HG03097 (cell line): ENCODE measurements at regions not wholly inside any gene's neighbourhood (a gene's known extent, or its start where the extent isn't known, plus 50 kb on each side); places are given as distances from the start of the nearest gene placed in this dataset.
A peak's percentile ranks its signal among the peaks of the same experiment; 100 is the strongest.
"Not testable (repeated sequence)": the region's sequence is repeated elsewhere in the genome, so short reads cannot be mapped to it uniquely, and the experiment has no call there.

Experiments
- ATAC-seq: cut with Tn5 transposase; IDR thresholded peaks from one replicate; pipeline ENCODE4 v1.9.1; 2021; ENCODE audit not compliant: unreplicated experiment, low FRiP score

DNA sequence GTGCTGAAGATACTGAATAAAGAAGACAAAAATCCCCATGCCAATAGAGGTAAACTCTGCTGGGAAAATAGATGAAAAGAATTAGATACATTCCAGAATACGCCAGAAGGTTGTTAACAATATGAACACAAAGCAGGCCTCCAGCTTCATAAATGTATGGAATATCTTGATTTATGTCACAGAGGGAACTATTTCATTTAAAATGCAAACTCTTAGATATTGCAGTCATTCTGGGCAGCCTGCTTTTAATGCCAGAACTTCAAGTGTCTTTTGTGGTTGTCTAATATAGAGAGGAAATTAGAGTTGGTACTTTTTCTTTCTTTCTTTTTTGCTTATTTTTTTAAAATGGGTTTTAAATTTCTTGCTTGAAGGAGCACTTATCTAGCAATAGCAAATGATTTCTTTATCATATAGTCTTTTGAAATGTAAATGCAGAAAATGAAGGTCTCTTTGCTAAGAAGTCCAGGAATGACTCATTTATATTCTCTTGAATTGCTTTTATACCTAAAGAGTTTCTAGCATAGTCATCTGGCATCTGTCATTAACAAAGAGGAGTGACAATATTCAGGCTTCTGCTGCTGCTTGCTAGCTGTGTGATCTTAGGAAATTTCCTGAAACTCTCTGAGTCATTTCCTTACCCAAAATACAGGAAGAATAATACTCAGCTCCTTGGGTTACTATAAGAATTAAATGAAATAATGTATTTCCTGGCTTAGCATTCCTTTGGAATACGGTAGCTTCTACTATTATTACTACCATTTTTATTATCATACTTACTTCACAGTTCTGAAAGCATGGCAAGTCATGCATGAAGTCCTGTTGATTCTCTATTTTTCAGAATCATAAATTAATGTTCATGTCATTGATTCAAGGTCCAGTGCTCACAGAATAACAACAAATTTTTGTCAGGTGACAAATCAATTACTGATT is 527.6 kb downstream of the DIPK2A start:
- ATAC-seq, result no peak

GRCh38 chr3:144501467-144501866 is 529.8 kb downstream of the DIPK2A start:
- ATAC-seq, result no peak

- no peak for ATAC-seq
These were observed 530.8 kb downstream of the DIPK2A start for GRCh38 chr3:144502402-144502801.

DNA sequence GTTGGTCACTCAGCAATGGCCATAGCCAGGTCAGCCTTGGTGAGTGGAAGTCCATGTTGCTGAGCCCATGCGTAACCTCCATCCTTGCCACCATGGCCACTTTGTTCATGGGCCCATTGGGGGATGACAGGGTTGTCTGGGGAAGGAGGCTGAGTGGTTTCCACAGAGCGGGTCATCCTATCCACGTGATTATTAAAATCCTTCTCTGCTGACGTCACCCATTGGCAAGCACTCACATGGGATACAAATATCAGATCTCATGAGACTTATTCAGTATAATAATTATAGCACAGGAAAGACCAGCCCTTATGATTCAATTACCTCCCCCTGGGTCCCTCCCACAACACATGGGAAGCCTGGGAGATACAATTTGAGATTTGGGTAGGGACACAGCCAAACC is 534.8 kb downstream of the DIPK2A start:
- not testable (repeated sequence) for ATAC-seq

DNA sequence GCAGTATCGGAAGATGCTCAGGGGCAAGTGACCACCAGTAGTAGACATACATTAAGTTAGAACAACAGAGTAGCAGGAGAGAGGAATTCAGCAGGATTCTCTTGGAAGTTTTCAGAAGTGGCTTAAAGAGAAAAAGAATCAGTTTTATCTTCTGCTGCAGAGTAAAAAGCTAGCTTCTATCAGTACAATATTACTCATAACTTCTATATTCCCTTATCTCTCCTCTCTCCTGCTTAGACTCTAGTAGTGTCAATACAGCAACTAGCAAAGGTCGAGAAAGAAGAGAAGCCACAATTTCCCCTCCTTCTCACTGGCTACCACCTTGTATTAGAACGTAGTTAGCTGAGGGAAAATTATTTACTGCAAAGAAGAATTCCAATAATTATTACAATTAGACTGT is 539.7 kb downstream of the DIPK2A start:
- ATAC-seq, result no peak

DNA sequence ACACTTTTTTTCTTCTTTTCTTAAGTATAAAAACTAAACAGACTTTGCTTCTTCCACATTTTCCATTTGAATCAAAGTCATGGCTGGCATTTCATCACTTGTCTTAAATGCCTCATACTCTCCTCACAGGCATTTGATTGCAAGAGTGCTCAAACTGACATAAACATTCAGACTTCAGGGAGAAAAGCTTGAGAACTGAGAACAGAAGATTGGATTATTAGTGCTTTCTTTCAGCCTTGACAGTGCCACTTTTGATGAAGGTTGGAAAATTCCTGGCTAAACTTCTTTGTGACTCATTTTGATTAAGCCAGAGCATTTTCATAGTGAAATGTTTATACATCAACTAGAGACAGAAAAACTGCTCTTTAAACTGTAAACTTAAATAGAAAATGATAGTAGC is 544.4 kb downstream of the DIPK2A start:
- no peak for ATAC-seq

GRCh38 chr3:144516589-144516988 is 545.0 kb downstream of the DIPK2A start:
- no peak for ATAC-seq

GRCh38 chr3:144521131-144521530 is 549.5 kb downstream of the DIPK2A start:
- ATAC-seq, result no peak

- ATAC-seq, result no peak
These were observed 550.8 kb downstream of the DIPK2A start for GRCh38 chr3:144522456-144522855.

GRCh38 chr3:144523396-144523795 is 551.8 kb downstream of the DIPK2A start:
- ATAC-seq, result no peak

DNA sequence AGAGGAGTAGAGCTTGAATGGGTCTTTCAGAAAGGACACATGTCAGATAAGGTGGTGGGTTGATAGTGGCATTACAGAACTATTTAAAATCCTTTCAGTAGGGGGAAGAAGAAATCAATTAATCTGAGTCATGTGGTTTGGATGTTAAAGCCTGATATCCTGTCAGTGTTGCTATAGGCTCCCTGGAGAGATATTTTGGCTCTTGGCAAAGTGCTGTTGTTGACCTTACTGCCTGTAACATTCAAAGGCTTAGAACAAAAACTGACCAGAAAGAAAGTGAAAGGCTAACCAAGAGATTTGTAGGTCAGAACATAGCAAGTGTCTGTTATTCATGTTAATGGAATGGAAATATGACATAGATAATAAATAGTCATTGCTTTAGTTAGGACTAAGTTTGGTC is 552.9 kb downstream of the DIPK2A start:
- ATAC-seq, result no peak

DNA sequence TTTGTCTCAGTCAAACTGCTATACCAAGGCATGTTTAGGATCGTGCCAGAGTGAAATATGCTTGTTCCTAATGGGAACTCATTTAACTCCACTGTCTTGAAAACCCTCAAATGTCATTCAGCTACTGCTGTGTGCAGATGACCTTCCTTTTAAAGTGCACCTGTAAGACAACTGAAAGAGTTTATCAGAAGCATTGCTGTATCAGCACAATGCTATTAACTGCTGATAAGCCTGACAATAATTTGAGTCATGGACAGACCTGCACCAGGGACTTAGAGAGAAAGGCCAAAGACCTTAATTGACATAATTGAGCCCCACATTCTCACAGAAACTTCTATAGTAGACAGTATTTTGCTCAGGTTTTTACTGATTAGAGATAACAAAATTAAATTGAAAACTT is 557.9 kb downstream of the DIPK2A start:
- ATAC-seq, result no peak

DNA sequence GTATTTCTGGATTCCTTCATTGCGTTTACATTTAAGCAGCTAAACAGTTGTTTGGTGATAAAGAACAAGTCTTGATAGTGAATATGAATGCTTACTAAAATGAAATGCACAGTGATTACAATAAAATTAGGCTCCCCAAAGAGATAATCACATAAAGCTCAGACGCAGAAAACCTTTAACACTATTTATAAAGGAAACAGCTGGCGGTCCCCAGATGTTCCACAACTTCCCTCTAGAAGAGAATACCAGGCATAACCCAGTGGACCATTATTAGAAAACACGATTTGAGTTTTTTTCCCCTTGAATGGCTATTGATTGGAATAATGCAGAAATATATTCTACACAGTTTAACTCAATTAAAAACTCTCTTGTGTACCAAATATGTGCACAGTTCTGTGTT is 573.2 kb downstream of the DIPK2A start:
- ATAC-seq, result no peak

DNA sequence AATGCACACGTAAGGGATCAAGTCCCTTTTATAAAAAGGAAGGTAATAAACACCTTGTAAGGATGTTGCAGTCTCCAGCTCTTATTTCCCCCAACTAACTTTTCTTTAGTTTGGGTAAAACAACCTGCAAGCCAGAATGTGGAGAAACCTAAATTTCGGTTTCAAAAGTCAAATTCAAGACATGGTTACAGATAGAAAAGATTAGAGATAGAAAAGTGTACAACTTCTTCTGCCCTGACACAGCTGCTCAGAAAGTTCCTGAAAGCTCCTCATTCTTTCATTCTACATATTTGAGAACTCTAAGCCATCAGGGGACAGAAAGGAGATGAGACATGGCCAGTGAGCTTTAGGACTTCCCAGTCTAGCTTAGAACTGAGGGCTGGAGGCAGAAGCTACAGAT is 574.9 kb downstream of the DIPK2A start:
- ATAC-seq, result no peak

DNA sequence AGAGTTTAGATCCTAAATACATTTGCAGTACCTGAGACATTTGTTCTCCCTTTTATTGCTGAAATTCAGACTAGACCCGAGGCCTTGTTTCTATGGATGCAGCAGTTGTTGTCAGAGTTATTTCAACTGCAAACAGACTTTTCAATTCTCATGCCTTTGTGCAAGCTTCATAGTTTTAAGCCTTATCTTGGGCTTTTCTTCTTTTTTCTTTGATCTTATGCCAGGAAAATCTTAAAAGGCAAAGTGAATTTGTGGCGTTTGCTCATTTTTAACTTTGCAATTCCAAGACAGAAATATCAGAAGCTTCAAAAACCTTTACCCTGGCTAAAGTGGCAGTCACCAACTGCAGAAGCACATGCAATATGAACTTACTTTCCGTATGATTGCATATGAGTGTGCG is 576.7 kb downstream of the DIPK2A start:
- ATAC-seq, result no peak

GRCh38 chr3:144549166-144549565 is 577.5 kb downstream of the DIPK2A start:
- ATAC-seq, result no peak

- ATAC-seq, result no peak
These were observed 580.9 kb downstream of the DIPK2A start for GRCh38 chr3:144552346-144553057.

- ATAC-seq, result no peak
These were observed 581.7 kb downstream of the DIPK2A start for GRCh38 chr3:144553301-144553700.

DNA sequence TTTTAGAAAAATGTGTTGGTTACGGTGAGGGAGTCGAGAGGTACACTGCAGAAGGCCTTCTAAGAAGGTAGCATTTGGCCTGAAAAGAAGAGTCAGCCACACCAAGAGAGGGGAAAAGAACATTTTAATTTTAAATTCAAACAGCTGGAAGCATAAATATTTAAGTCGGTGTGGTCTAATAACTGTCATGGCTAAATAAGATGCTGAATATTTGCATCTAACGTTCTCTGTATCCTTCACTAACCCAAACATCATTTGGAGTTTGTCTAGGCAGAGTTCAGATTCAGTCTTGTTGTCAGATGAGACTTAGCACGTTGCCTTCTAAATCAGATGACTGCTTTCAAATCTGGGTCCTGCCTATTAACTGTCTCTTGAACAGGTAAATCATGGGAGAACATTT is 583.3 kb downstream of the DIPK2A start:
- no peak for ATAC-seq

DNA sequence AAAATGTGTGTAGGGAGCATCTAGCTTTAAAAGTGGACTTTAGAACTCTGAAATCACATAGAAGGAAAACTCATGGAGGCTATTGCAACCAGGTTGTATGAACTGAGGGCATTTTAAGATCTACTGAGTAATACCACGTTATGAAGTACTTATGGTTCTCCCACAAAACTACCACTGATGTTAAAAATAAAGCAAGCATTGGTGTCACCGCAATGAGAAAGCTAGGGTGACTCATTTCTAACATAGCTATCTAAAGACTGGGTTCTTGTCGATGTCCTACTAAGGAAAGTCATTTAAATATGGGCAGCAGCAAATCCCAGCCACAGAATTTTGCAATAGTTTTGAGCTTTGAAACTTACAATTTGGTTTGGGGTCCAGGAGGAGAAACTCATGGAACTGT is 584.8 kb downstream of the DIPK2A start:
- ATAC-seq, result peak; percentile 69

DNA sequence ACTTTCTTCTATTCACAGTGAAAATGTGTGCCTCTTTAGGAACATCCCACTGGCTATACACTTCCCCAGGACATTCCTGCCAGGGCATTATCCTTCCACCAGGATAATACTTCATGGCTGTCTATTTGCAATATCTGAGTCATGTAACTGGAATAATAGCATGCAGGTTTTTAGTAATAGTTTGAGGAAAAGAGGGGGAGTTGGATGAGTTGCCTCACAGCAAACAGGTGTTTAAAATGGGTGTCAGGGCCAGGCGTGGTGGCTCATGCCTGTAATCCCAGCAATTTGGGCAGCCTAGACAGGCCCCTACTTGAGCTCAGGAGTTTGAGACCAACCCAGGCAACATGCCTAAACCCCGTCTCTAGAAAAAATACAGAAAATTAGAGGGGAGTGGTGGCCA is 585.9 kb downstream of the DIPK2A start:
- no peak for ATAC-seq

GRCh38 chr3:144564011-144564410 is 592.4 kb downstream of the DIPK2A start:
- ATAC-seq, result no peak
